ENCODE measurements at regions not wholly inside any gene's neighbourhood (a gene's known extent, or its start where the extent isn't known, plus 50 kb on each side); places are given as distances from the start of the nearest gene placed in this dataset.
"Not testable (repeated sequence)": the region's sequence is repeated elsewhere in the genome, so short reads cannot be mapped to it uniquely, and the experiment has no call there.

DNA sequence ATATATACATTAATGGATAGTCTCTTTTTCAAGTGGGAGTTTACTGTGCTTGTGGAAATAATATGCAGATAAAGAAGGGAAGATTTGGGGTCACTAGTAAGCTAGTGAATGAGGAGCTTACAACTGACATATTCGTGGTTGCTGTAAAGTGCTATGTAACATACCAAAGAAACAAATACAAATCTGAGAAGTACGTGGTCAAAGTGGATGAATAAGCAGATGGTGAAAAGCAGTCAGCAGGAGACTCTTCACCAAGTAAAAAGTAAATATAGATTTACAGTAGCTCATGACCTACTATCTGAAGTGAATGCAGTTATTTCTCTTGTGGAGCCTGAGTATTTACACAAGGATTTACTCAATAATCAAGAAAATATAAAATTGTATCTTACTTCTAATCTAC lies 136.6 kb upstream of the ELAC2 start:
- Mint-ChIP-seq H3K36me3 (no peaks in the 10 kb centered on the region), H3K4me1 (no peaks in the 10 kb centered on the region), H3K4me3 (no peak overlapping the region), H3K9me3 (peaks cover 0 to 8% (median 0%) of the 10 kb centered on the region in 5 donors), H3K27ac (no peak overlapping the region), H3K27me3 (no peaks in the 10 kb centered on the region)
- Histone ChIP-seq H3K9me3 (ENCODE audit: low read length) (no peaks in the 10 kb centered on the region), H3K4me1 (ENCODE audit: insufficient read depth, low read length) (no peaks in the 10 kb centered on the region), H3K27me3 (ENCODE audit: insufficient read depth, low read length, poor library complexity, severe bottlenecking) (no peaks in the 10 kb centered on the region), H3K27ac (ENCODE audit: low read depth, low read length) (no peak overlapping the region), H3K4me3 (ENCODE audit: low read length) (no peak overlapping the region), H3K36me3 (ENCODE audit: insufficient read depth, low read length) (no peaks in the 10 kb centered on the region)
- ChIA-PET POLR2A (no interaction called here), CTCF (no interaction called here)
- DNase-seq, result no peak

DNA sequence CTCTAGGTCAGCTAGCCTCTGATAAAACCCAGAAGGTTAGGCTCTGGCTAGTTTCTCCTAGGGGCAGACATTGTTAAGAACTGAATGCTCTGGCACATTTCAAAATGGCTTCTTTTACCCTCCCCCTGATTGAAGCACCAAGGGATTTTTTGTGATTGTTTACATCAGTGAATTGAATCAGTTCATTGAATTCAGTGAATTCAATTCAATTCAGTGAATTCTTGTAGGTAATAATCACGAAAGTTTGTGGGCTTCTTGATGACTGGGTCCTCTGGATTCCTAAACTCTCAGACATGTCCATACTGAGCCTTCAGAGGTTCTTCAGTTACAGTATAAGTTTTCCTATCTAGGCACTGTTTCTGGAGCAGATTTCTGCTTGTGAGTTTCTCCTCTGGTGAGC lies 135.2 kb upstream of the ELAC2 start:
- H3K27ac Mint-ChIP-seq, result no peak overlapping the region
- H3K36me3 Mint-ChIP-seq, result no peaks in the 10 kb centered on the region

DNA sequence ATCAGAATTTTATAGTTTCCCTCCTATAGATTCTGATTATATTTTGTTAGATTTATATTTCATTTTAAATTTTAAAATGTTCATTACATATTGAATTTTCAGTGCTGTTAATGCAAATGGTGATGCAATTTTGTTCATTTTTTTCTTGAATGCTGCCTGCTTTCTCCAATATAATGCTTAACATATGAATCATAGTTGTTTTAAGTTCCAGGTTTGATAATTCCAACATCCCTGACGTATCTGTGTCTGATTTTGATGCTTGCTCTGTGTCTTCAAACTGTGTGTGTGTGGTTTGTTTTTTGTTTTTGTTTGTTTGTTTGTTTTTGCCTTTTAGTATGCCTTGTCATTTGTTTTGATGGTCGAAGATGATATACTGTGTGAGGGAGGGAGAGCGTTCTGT lies 134.7 kb upstream of the ELAC2 start:
- CTCF ChIA-PET, result no interaction called here
- peaks cover 0 to 4% of the 10 kb centered on the region in 2 donors for H3K27me3 Mint-ChIP-seq

More for the DNA sequence above, 135.2 kb upstream of the ELAC2 start:
- ChIA-PET POLR2A (no interaction called here), CTCF (no interaction called here)
- Histone ChIP-seq H3K36me3 (ENCODE audit: insufficient read depth, low read length) (no peaks in the 10 kb centered on the region), H3K9me3 (ENCODE audit: low read length) (no peaks in the 10 kb centered on the region), H3K27me3 (ENCODE audit: insufficient read depth, low read length, poor library complexity, severe bottlenecking) (no peaks in the 10 kb centered on the region), H3K4me1 (ENCODE audit: insufficient read depth, low read length) (no peaks in the 10 kb centered on the region), H3K27ac (ENCODE audit: low read depth, low read length) (no peak overlapping the region), H3K4me3 (ENCODE audit: low read length) (no peak overlapping the region)
- no peak for DNase-seq
- H3K27me3 Mint-ChIP-seq, result no peaks in the 10 kb centered on the region
- no peak overlapping the region for H3K4me3 Mint-ChIP-seq
- H3K9me3 Mint-ChIP-seq, result peaks cover 0 to 11% (median 0%) of the 10 kb centered on the region in 5 donors
- H3K4me1 Mint-ChIP-seq, result no peaks in the 10 kb centered on the region

DNA sequence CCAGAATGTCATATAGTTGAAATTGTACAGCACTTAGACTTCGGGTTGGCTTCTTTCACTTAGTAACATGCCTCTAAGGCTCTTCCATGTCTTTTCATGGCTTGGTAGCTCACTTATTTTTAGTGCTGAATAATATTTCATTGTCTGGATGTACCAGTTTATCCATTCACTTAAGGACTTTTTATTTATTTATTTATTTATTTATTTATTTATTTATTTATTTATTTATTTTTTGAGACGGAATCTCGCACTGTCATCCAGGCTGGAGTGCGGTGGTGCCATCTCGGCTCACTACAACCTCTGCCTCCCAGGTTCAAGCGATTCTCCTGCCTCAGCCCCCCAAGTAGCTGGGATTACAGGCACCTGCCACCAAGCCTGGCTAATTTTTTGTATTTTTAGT lies 132.9 kb upstream of the ELAC2 start:
- H3K4me3 ChIP-seq (ENCODE audit: low read length); H3K4me1 Mint-ChIP-seq; DNase-seq; CTCF ChIA-PET; H3K27me3 Mint-ChIP-seq; H3K4me1 ChIP-seq (ENCODE audit: insufficient read depth, low read length); H3K36me3 ChIP-seq (ENCODE audit: insufficient read depth, low read length); POLR2A ChIA-PET; H3K4me3 Mint-ChIP-seq; H3K27me3 ChIP-seq (ENCODE audit: insufficient read depth, low read length, poor library complexity, severe bottlenecking); H3K27ac Mint-ChIP-seq; H3K36me3 Mint-ChIP-seq; H3K27ac ChIP-seq (ENCODE audit: low read depth, low read length); H3K9me3 ChIP-seq (ENCODE audit: low read length): not testable (repeated sequence)
- H3K9me3 Mint-ChIP-seq, result peaks cover 0 to 11% (median 0%) of the 10 kb centered on the region in 5 donors

More for the DNA sequence above, 134.7 kb upstream of the ELAC2 start:
- POLR2A ChIA-PET, result no interaction called here
- Histone ChIP-seq H3K9me3 (ENCODE audit: low read length) (no peaks in the 10 kb centered on the region), H3K4me1 (ENCODE audit: insufficient read depth, low read length) (no peaks in the 10 kb centered on the region), H3K27me3 (ENCODE audit: insufficient read depth, low read length, poor library complexity, severe bottlenecking) (no peaks in the 10 kb centered on the region), H3K4me3 (ENCODE audit: low read length) (no peak overlapping the region), H3K27ac (ENCODE audit: low read depth, low read length) (no peak overlapping the region), H3K36me3 (ENCODE audit: insufficient read depth, low read length) (no peaks in the 10 kb centered on the region)
- Mint-ChIP-seq H3K4me1 (no peaks in the 10 kb centered on the region), H3K9me3 (peaks cover 0 to 11% (median 0%) of the 10 kb centered on the region in 5 donors), H3K36me3 (no peaks in the 10 kb centered on the region), H3K4me3 (no peak overlapping the region), H3K27ac (no peak overlapping the region)
- DNase-seq, result no peak

DNA sequence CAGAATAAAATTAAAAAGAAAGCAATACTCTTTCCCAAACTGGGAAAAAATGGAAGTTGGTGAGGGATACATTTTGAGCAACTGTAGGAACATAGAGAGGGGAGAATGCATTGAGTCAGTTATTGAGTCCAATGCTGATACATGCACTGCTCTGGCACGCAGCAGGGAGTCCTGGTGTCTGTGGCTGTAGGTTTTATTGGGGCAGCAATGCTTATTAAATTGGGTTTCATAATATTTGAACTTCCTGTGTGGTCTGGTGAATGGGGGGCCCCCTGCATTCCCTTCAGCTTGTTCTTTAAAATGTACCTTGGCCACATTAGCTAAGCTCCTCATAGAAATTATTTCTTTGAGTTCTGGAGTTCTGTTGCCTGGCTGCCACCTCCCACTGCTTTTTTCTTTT lies 125.2 kb upstream of the ELAC2 start:
- no peak overlapping the region for H3K4me3 Mint-ChIP-seq

DNA sequence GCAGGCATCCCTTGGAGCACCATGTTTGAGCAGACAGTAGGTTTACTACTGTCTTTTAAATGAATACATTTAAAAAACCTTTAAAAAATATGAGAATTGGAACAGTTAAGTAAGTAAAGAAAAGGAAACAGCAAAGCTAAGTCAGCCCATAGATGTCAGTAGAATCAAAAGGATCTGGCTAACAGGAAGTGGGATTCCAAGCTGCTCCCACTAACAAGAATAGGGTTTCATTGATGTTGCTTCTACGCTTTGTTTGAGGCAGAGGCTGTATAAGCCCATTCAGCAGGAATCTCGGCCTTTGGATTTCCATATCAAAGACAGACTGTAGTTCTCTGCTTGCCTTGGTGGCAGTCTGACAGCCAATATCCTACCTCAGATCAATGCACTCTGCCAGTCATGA lies 122.9 kb upstream of the ELAC2 start:
- H3K4me3 ChIP-seq (ENCODE audit: low read length), result no peak overlapping the region
- Mint-ChIP-seq H3K27ac (no peak overlapping the region), H3K4me3 (no peak overlapping the region), H3K27me3 (peaks cover 0 to 2% of the 10 kb centered on the region in 2 donors), H3K36me3 (no peaks in the 10 kb centered on the region), H3K4me1 (no peaks in the 10 kb centered on the region), H3K9me3 (peaks cover 5 to 14% (median 11%) of the 10 kb centered on the region in 5 donors)
- H3K27ac ChIP-seq (ENCODE audit: low read depth, low read length), result no peak overlapping the region
- CTCF ChIA-PET, result no interaction called here
- no peaks in the 10 kb centered on the region for H3K4me1 ChIP-seq (ENCODE audit: insufficient read depth, low read length)
- no peaks in the 10 kb centered on the region for H3K9me3 ChIP-seq (ENCODE audit: low read length)
- POLR2A ChIA-PET, result no interaction called here
- no peak for DNase-seq
- no peaks in the 10 kb centered on the region for H3K27me3 ChIP-seq (ENCODE audit: insufficient read depth, low read length, poor library complexity, severe bottlenecking)
- H3K36me3 ChIP-seq (ENCODE audit: insufficient read depth, low read length), result no peaks in the 10 kb centered on the region

More for the DNA sequence above, 125.2 kb upstream of the ELAC2 start:
- no peaks in the 10 kb centered on the region for H3K4me1 Mint-ChIP-seq
- no peak for DNase-seq
- POLR2A ChIA-PET, result no interaction called here
- Histone ChIP-seq H3K36me3 (ENCODE audit: insufficient read depth, low read length) (no peaks in the 10 kb centered on the region), H3K27me3 (ENCODE audit: insufficient read depth, low read length, poor library complexity, severe bottlenecking) (no peaks in the 10 kb centered on the region), H3K9me3 (ENCODE audit: low read length) (no peaks in the 10 kb centered on the region), H3K4me1 (ENCODE audit: insufficient read depth, low read length) (no peaks in the 10 kb centered on the region), H3K27ac (ENCODE audit: low read depth, low read length) (no peak overlapping the region), H3K4me3 (ENCODE audit: low read length) (no peak overlapping the region)
- H3K36me3 Mint-ChIP-seq, result no peaks in the 10 kb centered on the region
- CTCF ChIA-PET, result no interaction called here
- H3K27me3 Mint-ChIP-seq, result peaks cover 3 to 5% of the 10 kb centered on the region in 2 donors
- no peak overlapping the region for H3K27ac Mint-ChIP-seq
- peaks cover 3 to 11% (median 5%) of the 10 kb centered on the region in 5 donors for H3K9me3 Mint-ChIP-seq

DNA sequence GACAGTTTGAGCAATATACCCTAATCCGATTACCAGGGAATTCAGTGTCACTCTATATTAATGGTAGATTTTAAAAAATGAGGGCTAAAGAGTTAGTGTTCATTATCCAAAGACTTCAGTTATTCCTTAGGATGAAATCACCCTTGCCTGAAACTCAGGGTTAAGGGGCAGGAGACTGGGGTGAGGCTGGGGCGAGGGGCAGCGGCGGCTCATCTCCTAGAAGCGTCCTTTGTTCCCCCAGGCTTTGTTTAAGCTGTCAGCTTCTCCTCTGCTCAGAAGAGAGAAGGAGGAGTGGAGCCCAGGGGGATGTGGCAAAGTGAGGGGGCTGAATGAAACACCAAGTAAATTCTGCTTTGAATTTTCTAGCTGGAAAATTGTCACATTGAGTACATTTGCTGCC lies 117.7 kb upstream of the ELAC2 start:
- CTCF ChIA-PET, result no interaction called here
- Histone ChIP-seq H3K4me3 (ENCODE audit: low read length) (no peak overlapping the region), H3K27me3 (ENCODE audit: insufficient read depth, low read length, poor library complexity, severe bottlenecking) (no peaks in the 10 kb centered on the region), H3K4me1 (ENCODE audit: insufficient read depth, low read length) (no peaks in the 10 kb centered on the region), H3K9me3 (ENCODE audit: low read length) (no peaks in the 10 kb centered on the region), H3K36me3 (ENCODE audit: insufficient read depth, low read length) (no peaks in the 10 kb centered on the region), H3K27ac (ENCODE audit: low read depth, low read length) (no peak overlapping the region)
- DNase-seq, result no peak
- Mint-ChIP-seq H3K36me3 (no peaks in the 10 kb centered on the region), H3K27me3 (peaks cover 0 to 2% of the 10 kb centered on the region in 2 donors), H3K4me3 (no peak overlapping the region), H3K9me3 (peaks cover 5 to 13% (median 11%) of the 10 kb centered on the region in 5 donors), H3K27ac (no peak overlapping the region), H3K4me1 (no peaks in the 10 kb centered on the region)
- POLR2A ChIA-PET, result no interaction called here

DNA sequence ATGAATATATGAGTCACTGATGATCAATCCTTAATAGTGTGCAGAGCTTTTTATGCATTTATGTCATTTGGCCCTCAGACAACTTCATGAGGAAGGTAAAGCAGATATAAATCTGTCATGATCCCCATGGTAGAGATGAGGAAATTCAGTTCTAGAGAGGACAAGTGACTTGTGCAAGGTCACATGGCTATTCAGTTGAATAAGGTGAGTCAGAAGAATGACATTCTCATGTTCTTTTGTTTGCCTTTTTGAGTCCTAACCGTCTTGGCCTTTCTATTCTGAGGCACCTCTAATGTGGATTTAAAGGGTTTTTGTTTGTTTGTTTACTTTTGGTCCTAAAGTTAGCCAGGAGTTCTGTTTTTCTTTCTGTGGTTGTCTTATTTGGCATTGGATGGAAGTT lies 116.2 kb upstream of the ELAC2 start:
- POLR2A ChIA-PET, result no interaction called here
- Histone ChIP-seq H3K36me3 (ENCODE audit: insufficient read depth, low read length) (no peaks in the 10 kb centered on the region), H3K4me1 (ENCODE audit: insufficient read depth, low read length) (no peaks in the 10 kb centered on the region), H3K9me3 (ENCODE audit: low read length) (no peaks in the 10 kb centered on the region), H3K27ac (ENCODE audit: low read depth, low read length) (no peak overlapping the region), H3K27me3 (ENCODE audit: insufficient read depth, low read length, poor library complexity, severe bottlenecking) (no peaks in the 10 kb centered on the region), H3K4me3 (ENCODE audit: low read length) (no peak overlapping the region)
- CTCF ChIA-PET, result no interaction called here
- Mint-ChIP-seq H3K27me3 (peaks cover 0 to 2% of the 10 kb centered on the region in 2 donors), H3K4me3 (no peak overlapping the region), H3K4me1 (no peaks in the 10 kb centered on the region), H3K27ac (no peak overlapping the region), H3K36me3 (no peaks in the 10 kb centered on the region), H3K9me3 (peaks cover 3 to 9% (median 6%) of the 10 kb centered on the region in 5 donors)
- no peak for DNase-seq

DNA sequence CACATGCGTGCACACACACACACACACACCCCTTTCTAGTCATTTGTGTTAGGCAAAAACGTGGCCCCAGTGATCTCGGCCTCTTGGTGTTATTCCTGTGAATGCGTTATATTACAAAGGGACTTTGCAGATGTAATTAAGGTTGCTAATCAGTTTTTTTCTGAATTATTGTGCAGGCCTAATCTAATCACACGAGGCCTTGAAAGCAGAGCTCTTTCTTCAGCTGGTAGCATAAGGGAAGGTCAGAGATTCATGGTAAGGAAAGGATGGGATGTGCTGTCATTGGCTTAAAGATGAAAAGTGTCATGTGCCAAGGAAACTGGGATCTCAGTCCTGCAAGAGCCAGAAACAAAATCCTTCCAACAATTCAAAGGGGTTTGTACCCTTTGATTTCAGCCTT lies 113.4 kb upstream of the ELAC2 start:
- Mint-ChIP-seq H3K27ac (no peak overlapping the region), H3K4me1 (no peaks in the 10 kb centered on the region), H3K9me3 (peaks cover 0 to 3% (median 0%) of the 10 kb centered on the region in 5 donors), H3K4me3 (no peak overlapping the region), H3K36me3 (no peaks in the 10 kb centered on the region), H3K27me3 (peaks cover 0 to 7% of the 10 kb centered on the region in 2 donors)
- POLR2A ChIA-PET, result no interaction called here
- no peaks in the 10 kb centered on the region for H3K27me3 ChIP-seq (ENCODE audit: insufficient read depth, low read length, poor library complexity, severe bottlenecking)
- no peaks in the 10 kb centered on the region for H3K36me3 ChIP-seq (ENCODE audit: insufficient read depth, low read length)
- H3K27ac ChIP-seq (ENCODE audit: low read depth, low read length), result no peak overlapping the region
- no peaks in the 10 kb centered on the region for H3K9me3 ChIP-seq (ENCODE audit: low read length)
- no peaks in the 10 kb centered on the region for H3K4me1 ChIP-seq (ENCODE audit: insufficient read depth, low read length)
- CTCF ChIA-PET, result no interaction called here
- no peak for DNase-seq
- H3K4me3 ChIP-seq (ENCODE audit: low read length), result no peak overlapping the region

All from CD8-positive, alpha-beta memory T cell (primary cell).